GM12878 (cell line): ENCODE measurements at regions not wholly inside any gene's neighbourhood (a gene's known extent, or its start where the extent isn't known, plus 50 kb on each side); places are given as distances from the start of the nearest gene placed in this dataset.

Experiments
- ATAC-seq: fragments of 200-7000 bp; cut with Tn5 transposase; 3 replicates; pipeline ENCODE4 v1.9.1; 2020; ENCODE audit warnings: mild to moderate bottlenecking, moderate library complexity
- BruUV-seq: library from RNA; stranded (reverse); fragments of 400-500 nt; replicated peaks from 2 replicates; lab custom pipeline; 2021; lab: Mats Ljungman, UMichigan
- CTCF ChIA-PET: fragments of 300-600 bp; sonication (Branson Sonifier 250); formaldehyde crosslinking; extraction: SDS; loops from one replicate; lab custom pipeline; 2021; ENCODE audit warnings: inconsistent platforms; lab: Yijun Ruan, JAX
- POLR2A ChIA-PET: fragments of 350-600 bp; formaldehyde crosslinking; extraction: SDS; loops from one replicate; lab custom pipeline; 2021; ENCODE audit warnings: inconsistent platforms; lab: Charles Lee
- RAD21 ChIA-PET: fragments of 300-600 bp; sonication (Branson Sonifier 250); formaldehyde crosslinking; loops from one replicate; lab custom pipeline; 2023; ENCODE audit warnings: antibody characterized with exemption; ENCODE audit not compliant: unreplicated experiment; lab: Charles Lee
- SMC1A ChIA-PET: fragments of 300-600 bp; sonication (Branson Sonifier 250); formaldehyde crosslinking; loops from one replicate; lab custom pipeline; 2023; ENCODE audit not compliant: unreplicated experiment, uncharacterized antibody; lab: Charles Lee
- DNase-seq: peaks from one replicate; pipeline ENCODE4 v3.0.0-alpha.2; 2011; ENCODE audit warnings: low read depth, low spot score
- FAIRE-seq: peaks from 3 replicates; lab custom pipeline; 2011; peaks lifted over from hg19 to GRCh38; lab: Jason Lieb, UNC
- H2AFZ ChIP-seq: 2 replicates; pipeline ENCODE4 v1.6.0; 2011; ENCODE audit warnings: low read depth, low read length, control low read depth; ENCODE audit not compliant: control insufficient read depth
- H3K27ac ChIP-seq: 2 replicates; pipeline ENCODE4 v1.5.1; 2011; ENCODE audit warnings: control low read depth; ENCODE audit not compliant: control insufficient read depth, insufficient read depth
- H3K27me3 ChIP-seq, 2 experiments: replicated peaks in 1 of 2; 2 replicates each; pipeline versions ENCODE4 v1.6.0 to v1.6.1; 2011; ENCODE audit warnings: low read length in 1 of 2; ENCODE audit not compliant: control insufficient read depth in 2 of 2, insufficient read depth in 2 of 2
- H3K36me3 ChIP-seq, 2 experiments: 2 replicates each; pipeline ENCODE4 v1.5.1; 2011; ENCODE audit warnings: low read length in 1 of 2; ENCODE audit not compliant: control insufficient read depth in 2 of 2, insufficient read depth in 2 of 2
- H3K4me1 ChIP-seq: 2 replicates; pipeline ENCODE4 v1.6.1; 2011; ENCODE audit warnings: mild to moderate bottlenecking, low read length, moderate library complexity, mixed read lengths; ENCODE audit not compliant: control insufficient read depth, insufficient read depth
- H3K4me2 ChIP-seq: 2 replicates; pipeline ENCODE4 v1.6.0; 2011; ENCODE audit warnings: control low read depth; ENCODE audit not compliant: control insufficient read depth, insufficient read depth
- H3K4me3 ChIP-seq: fragments of 200-600 bp; sonication (generic); 2 replicates; pipeline ENCODE4 v1.5.1; 2016
- H3K79me2 ChIP-seq: 2 replicates; pipeline ENCODE4 v1.6.0; 2011; ENCODE audit warnings: low read length; ENCODE audit not compliant: control insufficient read depth, insufficient read depth
- H3K9ac ChIP-seq: 2 replicates; pipeline ENCODE4 v1.8.0; 2011; ENCODE audit warnings: low read length, control low read depth, mixed read lengths; ENCODE audit not compliant: control insufficient read depth, insufficient read depth
- H3K9me3 ChIP-seq: replicated peaks from 3 replicates; pipeline ENCODE4 v1.5.1; 2011; ENCODE audit warnings: mild to moderate bottlenecking, low read length; ENCODE audit not compliant: control insufficient read depth, insufficient read depth
- H4K20me1 ChIP-seq: 2 replicates; pipeline ENCODE4 v1.6.0; 2011; ENCODE audit not compliant: control insufficient read depth, insufficient read depth
- CHD2 ChIP-seq: IDR thresholded peaks from 2 replicates; pipeline ENCODE4 v1.6.1; 2011; ENCODE audit warnings: low read depth, low read length, improper control_type of control experiment, borderline replicate concordance
- FOS ChIP-seq: IDR thresholded peaks from 3 replicates; pipeline ENCODE4 v1.6.1; 2011; ENCODE audit warnings: borderline replicate concordance; ENCODE audit not compliant: insufficient read length; ENCODE audit errors: extremely low read depth
- GATAD2B ChIP-seq: fragments of 450-650 bp; conservative IDR thresholded peaks from 2 replicates; pipeline ENCODE4 v1.6.1; 2017; ENCODE audit warnings: low read depth, mild to moderate bottlenecking, moderate library complexity
- MEF2A ChIP-seq: IDR thresholded peaks from 2 replicates; pipeline ENCODE4 v1.6.1; 2011; ENCODE audit warnings: low read depth, mild to moderate bottlenecking, low read length, moderate library complexity; ENCODE audit not compliant: insufficient read depth
- NBN ChIP-seq: fragments of 450-650 bp; IDR thresholded peaks from 2 replicates; pipeline ENCODE4 v1.6.1; 2016
- NR2F1 ChIP-seq: fragments of 450-650 bp; conservative IDR thresholded peaks from 2 replicates; pipeline ENCODE4 v1.6.1; 2017; ENCODE audit warnings: mild to moderate bottlenecking
- RBBP5 ChIP-seq: fragments of 200-600 bp; sonication (generic); conservative IDR thresholded peaks from 2 replicates; pipeline ENCODE4 v1.6.1; 2016
- TAF1 ChIP-seq: IDR thresholded peaks from 2 replicates; pipeline ENCODE4 v1.6.1; 2011; ENCODE audit warnings: mild to moderate bottlenecking, low read depth, low read length, borderline replicate concordance
- WGBS: methylation state at CpG from one replicate; pipeline ENCODE4 v1.1.6; 2016; ENCODE audit warnings: low lambda C conversion rate; ENCODE audit not compliant: insufficient replicate concordance, insufficient coverage; ENCODE audit errors: missing lambda C conversion rate; 5-methylcytosine and 5-hydroxymethylcytosine counted together
- in situ Hi-C: fragments of 300-500 bp; cut with MboI; formaldehyde crosslinking; loops from 9 replicates; pipeline ENCODE4 v1.14.3; 2018; ENCODE audit warnings: mixed read lengths
- intact Hi-C: fragments of 100-400 bp; cut with micrococcal nuclease; formaldehyde crosslinking; loops from one replicate; pipeline ENCODE4 v1.14.2; 2022; ENCODE audit not compliant: unreplicated experiment
- TF ChIP-seq, protein P1 (sequence below): IDR thresholded peaks from 2 replicates; pipeline ENCODE4 v1.6.1; 2012; ENCODE audit warnings: low read length, inconsistent platforms

DNA sequence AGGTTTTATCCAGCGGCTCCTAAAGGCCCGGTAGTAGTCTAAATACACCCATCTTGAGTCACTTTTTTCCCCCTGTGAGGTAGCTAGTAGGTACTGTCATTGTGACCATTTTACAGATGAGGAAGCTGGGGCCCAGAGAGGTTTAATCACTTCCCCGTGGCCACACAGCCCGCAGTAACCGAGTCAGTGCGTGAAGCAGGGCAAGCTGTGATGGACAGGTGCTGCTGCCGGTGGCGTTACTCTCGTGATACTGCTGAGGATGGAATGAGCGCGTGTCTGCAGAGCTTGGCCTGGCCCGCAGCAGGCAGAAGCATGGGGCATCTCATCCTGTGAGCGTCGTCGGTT lies 226.3 kb upstream of the CIBAR2 start:
- CTCF ChIA-PET, result no interaction called here
- no peaks in the 10 kb centered on the region for H3K36me3 ChIP-seq
- no peaks in the 10 kb centered on the region for H3K79me2 ChIP-seq
- H3K9me3 ChIP-seq, result no peaks in the 10 kb centered on the region
- H3K27me3 ChIP-seq, result no peaks in the 10 kb centered on the region; a peak in 2 of 4 replicates
- no peaks in the 10 kb centered on the region for H3K4me1 ChIP-seq
- 0 out of 2 replicates have a peak, but pooled peaks cover 2% of the 10 kb centered on the region for H4K20me1 ChIP-seq
- H3K27ac ChIP-seq, result no peak overlapping the region
- DNase-seq (no peak), ATAC-seq (no peak), FAIRE-seq (no peak)
- in situ Hi-C loops (no loop called here), intact Hi-C loops (loop anchor here (10.0 kb wide), 1 partner anchor 224 kb away; the partner anchor contains the start of gene CIBAR2)
- H3K4me2 ChIP-seq, result no peak overlapping the region
- RAD21 ChIA-PET, result interaction anchor here (1.3 kb wide), 1 partner anchor 34 kb away, joined by 3 read pairs; no protein-coding TSS in a partner anchor
- SMC1A ChIA-PET, result no interaction called here
- BruUV-seq, result no TSS peak
- POLR2A ChIA-PET, result no interaction called here
- no peak overlapping the region for H2AFZ ChIP-seq
- WGBS, result 74% methylated on average over 15 of the region's 15 CpGs
- no peak overlapping the region for H3K9ac ChIP-seq
- no peak overlapping the region for H3K4me3 ChIP-seq
- TF ChIP-seq GATAD2B (no peak), RBBP5 (no peak), FOS (no peak), MEF2A (no peak), TAF1 (no peak), CHD2 (no peak), NBN (no peak), NR2F1 (no peak)
- TF ChIP-seq, protein P1, sequence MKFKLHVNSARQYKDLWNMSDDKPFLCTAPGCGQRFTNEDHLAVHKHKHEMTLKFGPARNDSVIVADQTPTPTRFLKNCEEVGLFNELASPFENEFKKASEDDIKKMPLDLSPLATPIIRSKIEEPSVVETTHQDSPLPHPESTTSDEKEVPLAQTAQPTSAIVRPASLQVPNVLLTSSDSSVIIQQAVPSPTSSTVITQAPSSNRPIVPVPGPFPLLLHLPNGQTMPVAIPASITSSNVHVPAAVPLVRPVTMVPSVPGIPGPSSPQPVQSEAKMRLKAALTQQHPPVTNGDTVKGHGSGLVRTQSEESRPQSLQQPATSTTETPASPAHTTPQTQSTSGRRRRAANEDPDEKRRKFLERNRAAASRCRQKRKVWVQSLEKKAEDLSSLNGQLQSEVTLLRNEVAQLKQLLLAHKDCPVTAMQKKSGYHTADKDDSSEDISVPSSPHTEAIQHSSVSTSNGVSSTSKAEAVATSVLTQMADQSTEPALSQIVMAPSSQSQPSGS, result no peak
